NCI-H748 (cell line): ENCODE measurements at regions not wholly inside any gene's neighbourhood (a gene's known extent, or its start where the extent isn't known, plus 50 kb on each side); places are given as distances from the start of the nearest gene placed in this dataset.

ENCODE experiments used
- DNase-seq: peaks from one replicate; lab custom pipeline; 2025; ENCODE audit not compliant: unreplicated experiment; lab: John Stamatoyannopoulos, UW

DNA sequence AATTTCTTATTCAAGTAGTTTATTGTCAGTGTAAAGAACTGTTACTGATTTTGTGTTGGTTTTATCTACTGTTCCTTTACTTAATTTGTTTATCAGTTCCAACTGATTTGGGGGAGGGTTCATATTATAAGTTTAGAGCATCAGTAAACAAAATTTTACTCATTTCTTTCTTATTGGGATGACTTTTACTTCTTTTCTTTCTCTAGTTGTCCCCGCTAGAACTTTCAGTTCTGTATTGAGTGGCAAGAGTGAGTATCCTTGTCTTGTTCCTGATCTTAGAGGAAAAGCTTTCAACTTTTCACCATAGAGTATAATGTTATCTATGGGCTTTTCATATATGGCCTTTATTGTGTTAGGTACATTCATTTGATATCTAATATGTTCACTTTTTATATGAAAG, 584.1 kb downstream of the LRFN5 start:
- DNase-seq: no peak

DNA sequence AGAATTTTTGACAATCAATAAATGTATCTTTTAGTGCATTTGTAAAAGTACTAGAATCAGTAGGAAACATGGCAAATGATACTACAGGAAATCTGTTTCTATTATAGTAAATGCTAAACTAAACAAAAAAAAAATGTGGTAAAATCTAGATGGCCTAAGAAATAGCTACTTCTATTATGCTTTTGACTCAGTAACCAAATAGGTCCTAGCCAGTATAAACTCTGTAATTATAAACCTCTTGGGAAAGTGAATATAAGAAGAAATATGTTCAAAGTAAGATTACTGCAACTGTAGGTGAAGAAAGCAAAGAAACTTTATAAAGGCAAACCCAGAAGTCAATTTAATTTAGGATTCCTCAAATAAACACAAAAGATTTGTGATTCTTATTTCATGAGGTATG, 581.2 kb downstream of the LRFN5 start:
- no peak for DNase-seq

DNA sequence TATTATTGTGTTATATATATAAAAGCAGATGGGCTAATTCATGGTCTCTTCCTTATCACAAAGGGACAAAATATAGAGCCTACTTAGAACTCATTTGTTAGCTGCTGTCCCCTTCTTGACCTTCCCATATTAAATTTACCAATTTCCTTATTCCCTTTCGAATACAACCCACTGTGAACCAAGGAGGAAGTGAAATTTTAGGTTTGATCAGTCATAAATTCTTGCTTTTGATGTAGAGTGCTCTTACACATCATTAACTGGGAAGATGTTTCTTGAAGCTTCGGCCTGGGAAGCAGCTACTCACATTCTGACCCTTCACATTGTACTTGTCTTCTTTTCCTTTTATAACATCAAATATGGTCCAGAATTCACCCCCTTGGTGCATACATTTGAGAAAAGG, 579.0 kb downstream of the LRFN5 start:
- no peak for DNase-seq

DNA sequence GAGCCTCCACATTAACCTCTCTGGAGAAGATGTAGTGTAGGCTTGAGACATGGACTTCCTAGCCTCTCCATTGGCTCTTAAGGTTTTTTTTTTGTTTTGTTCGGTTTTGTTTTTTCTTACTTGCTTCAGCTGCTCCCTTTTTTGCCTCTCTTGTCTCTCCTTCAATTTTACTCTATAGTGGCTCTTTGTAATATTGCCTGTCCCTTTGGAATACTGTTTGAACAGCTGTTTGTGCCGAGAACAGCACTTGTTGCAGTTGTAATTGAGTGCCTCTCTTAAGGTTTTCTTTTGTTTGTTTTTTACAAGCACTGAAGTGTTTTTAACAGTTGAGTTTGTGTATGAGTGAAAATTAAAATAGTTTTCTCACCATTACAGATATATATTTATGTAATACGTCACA, 567.7 kb downstream of the LRFN5 start:
- DNase-seq: peak; percentile 97

DNA sequence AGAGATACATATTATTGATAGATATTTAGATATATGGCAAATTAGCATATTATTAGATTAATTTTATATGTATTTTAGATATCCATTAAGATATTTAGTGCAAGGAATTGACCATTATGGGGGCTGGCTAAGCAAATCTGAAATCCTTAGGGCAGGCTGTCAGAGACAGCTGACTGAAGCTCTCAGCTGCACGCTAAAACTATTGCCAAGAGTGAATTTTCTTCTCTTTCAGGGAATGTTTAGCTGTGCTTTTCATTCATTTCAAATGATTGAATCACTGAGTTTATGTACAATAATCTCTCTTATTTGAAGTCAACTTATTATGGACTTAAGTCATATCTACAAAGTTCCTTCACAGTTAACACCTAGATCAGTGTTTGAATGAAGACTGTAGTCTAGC, 566.5 kb downstream of the LRFN5 start:
- no peak for DNase-seq

DNA sequence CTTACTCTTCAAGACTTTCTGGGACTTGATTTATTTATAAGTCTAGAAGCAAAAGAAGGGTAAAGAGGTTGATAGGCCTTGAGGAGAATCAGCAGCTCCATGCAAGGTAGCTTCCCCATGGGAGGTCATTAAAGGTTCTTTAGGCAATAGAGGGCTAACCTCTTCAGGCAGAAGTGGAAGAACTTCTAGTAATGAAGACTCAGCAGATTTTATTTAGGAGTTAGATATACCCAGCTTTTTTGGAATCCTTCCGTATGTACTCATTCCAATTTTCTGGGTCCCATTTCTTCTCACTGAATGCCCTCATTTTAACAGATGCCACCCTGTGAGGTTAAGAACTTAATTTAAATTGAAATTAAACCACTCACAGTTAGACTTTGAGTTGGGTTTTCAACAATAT, 565.6 kb downstream of the LRFN5 start:
- no peak for DNase-seq

DNA sequence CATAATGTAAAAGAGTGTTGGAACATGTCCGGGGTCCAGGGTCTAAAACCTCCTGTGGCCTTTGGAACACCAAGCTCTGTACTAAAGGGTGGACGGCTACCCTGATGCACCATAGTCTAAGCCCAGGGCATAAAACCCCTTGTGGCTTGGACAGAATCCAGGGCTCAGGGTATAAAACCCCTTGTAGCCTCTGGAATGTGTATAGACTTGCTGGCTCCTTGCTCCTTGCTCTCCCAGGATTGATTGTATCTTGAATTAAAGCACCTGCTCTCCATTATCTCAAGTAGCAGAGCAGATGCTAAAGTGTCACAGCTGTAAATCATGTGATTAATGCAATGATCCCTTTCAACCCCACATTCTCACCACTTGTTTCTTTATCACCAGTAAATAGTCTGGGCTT, 556.5 kb downstream of the LRFN5 start:
- DNase-seq: peak; percentile 70

DNA sequence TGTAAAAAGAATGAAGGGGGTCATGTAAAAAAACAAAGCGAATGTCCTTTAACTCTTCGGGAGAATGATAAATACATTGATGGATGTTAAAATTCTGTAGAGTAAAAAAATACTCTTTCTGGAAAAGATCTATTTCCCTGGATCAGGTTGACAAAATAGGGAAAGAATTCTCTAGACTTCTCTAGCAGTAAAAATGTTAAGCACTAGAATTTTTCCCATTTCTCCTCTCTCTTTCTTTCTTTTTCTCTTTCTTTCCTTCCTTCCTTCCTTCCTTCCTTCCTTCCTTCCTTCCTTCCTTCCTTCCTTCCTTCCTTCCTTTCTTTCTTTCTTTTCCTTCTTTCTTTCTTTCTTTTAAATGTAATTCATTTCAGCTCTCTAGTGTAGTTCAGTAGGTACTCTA, 552.5 kb downstream of the LRFN5 start:
- no peak for DNase-seq

DNA sequence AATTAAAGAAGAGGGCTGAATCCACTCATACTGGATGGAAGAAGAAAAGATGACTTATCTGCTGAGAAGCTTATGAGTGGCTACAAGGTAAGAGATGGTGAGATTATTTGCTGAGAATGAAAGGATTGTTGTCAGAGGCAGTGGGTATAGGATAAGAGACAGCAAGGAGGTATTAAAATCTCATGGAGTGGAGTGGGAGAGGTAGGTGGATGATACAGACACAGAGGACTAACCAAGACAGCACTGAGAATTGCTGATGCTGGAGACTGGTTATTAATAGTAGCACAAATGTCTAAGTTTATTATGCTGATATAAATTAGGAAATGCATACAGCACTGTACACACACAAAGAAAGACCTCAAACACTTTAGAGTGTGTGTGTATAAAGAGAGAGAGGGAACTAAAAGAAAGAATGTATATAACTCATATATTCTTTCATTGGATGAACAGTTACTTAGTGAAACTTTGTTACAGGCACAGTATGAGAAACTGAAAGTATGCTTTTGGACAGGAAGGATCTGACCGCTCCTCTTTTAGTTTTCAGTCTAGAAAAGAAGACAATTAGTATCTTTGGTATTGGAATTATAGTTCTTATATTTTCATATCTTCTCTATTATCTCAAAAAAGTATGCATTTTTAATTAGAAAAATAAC, 543.1 kb downstream of the LRFN5 start:
- DNase-seq: no peak

DNA sequence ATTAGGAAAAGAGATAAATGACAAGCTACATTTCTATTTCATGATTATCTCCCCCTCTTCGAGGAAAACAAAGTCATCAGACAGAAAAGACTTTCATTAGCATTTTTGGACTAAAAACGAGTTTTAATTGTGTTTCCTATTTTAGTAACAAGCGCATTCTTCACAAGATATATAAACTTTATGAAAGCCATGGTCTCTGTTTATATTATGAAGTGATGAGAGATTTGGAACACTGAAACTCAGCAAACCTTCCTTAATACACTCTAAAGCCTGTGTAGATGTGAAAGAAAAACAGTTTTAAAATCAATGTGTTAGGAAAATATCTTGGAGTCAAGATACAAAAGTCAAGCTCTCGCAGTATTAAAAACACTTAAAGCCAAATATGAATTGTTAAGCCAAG, 539.1 kb downstream of the LRFN5 start:
- no peak for DNase-seq

DNA sequence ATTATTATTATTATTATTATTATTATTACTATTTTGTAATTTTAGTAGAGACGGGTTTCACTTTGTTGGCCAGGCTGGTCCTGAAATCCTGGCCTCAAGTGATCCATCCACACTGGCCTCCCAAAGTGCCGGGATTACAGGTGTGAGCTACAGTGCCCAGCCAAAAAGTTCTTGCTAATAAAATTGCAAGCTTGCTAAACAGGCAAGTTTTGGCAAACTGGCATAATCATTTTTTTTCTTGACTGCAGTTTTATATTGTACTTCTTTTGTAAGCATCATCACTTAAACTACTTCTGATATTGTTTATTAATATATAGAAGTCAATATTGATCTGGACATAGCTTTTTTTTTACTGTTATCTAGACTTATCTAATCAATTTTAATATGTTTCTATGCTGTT, 536.4 kb downstream of the LRFN5 start:
- no peak for DNase-seq

DNA sequence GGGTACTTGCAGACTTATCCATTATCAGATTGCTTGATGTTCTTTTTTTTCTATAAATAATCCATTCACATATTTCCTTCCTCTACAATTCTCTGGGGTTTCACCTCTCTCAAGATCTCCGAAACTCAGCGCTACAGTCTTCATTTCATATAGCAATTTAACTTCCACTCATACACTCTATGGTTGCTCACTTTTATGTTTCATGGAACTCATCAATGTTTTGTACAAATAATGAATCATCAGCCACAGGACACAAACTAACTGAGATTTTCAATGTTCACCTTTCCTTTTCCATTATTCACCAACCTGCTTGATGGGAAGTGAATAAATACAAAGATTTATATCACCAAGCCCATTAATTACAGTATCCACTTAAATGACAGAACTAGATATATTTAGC, 534.7 kb downstream of the LRFN5 start:
- no peak for DNase-seq

DNA sequence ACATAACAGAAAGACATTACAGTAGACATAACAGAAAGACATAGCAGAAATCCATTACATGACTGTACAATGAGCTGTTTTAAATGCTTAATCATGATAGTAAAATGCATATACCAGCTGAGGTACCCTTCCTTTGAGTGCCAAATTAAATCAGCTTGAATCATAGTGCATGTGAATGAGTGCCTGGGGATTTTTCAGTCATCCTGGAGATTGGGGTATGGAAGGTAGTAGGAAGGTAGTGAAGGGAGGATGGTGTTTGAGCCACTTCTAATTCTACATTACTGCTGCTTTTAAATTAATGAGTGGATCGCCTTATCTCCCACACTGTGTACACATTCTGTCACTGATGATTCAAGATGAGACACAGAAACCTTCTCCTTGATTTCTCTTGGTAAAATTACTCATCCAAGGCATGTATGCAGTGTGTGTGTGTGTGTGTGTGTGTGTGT, 534.2 kb downstream of the LRFN5 start:
- no peak for DNase-seq

DNA sequence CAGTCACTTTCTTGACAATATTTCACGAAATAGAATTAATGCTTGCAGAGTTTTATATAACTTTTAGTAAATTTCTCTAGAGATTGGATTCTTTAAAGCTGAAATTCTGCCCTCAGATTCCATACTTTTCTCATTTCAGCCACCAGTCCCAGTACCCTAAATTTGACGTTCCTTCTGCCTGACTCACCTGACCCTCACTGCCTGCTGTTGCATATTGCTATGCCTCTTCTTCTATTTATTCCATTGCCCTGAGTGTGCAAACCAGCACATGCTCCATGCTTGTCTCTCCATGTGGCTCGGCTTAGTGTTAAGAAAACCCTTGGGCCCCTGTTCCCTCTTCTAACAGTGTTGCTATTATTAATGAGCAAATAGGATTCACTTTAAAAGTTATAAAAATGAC, 533.3 kb downstream of the LRFN5 start:
- no peak for DNase-seq

DNA sequence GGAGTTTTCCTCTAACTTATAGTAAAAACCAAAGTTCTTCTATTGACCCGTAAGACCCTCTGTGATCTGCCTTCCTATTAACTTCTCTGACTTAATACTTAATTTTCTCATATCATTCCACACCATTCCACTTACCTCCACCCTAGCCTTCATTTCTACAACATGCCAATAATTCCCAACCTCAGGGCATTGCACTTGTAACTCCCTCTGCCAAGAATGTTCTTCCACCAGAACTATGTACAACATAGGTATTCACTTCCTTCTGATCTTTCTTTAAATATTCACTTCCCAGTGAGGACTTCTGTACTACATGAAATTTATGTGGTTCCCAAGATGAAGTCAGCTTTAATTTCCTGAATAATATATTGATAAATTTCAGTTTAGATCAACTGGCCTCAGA, 531.7 kb downstream of the LRFN5 start:
- DNase-seq: no peak

DNA sequence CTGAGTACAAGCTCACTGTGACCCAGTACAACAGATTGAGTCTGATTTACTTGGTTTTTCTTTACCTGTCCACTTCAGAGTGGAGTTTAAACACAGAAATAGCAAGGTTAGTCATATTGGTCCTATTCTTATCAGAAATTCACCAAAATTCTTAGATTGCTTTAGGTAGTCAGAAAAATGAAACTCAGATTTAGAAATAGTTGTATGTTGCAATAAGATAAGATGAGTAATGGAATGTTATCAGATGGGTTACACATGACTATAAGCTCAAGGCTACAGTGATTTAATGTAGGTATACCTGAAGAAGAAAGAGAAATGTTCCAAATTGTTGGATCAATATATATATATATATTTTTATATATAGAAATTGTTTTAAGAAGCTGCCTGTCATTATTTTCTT, 524.1 kb downstream of the LRFN5 start:
- DNase-seq: no peak

DNA sequence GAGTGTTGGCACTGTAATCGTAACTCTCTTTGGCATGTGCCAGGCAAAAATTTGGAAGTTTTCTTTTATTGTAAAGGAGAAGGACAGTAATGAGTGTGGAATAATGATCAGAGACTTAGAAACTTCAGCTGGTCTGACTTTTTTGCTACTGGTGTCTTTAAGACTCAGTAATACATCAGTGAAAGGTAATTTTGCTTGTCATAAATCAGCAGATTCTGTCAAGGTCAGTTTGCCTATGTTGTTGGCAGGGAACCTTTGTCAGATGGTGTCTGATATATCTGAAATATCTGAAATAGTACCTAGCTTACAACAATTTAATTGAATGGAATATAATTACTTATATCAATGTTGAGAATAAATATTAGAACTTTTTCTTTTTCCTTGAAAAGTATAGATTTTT, 516.9 kb downstream of the LRFN5 start:
- no peak for DNase-seq

DNA sequence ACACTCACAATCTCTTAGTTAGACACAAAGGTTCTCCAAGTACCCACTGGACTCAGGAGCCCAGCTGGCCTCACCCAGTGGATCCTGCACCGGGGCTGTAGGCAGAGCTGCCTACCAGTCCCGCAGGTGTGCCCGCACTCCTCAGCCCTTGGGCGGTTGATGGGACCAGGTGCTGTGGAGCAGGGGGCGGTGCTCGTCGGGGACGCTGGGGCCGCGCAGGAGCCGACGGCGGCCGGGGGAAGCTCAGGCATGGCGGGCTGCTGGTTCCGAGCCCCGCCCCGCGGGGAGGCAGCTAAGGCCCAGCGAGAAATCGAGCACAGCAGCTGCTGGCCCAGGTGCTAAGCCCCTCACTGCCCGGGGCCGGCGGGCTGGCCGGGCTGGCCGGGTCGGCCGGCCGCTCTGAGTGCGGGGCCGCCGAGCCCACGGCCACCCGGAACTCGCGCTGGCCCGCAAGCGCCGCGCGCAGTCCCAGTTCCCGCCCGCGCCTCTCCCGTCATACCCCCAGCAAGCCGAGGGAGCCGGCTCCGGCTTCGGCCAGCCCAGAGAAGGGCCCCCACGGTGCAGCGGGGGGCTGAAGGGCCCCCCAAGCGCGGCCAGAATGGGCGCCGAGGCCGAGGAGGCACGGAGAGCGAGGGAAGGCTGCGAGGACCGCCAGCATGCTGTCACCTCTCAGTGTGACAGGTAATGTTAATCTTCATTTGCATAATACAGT, 506.8 kb downstream of the LRFN5 start:
- no peak for DNase-seq

DNA sequence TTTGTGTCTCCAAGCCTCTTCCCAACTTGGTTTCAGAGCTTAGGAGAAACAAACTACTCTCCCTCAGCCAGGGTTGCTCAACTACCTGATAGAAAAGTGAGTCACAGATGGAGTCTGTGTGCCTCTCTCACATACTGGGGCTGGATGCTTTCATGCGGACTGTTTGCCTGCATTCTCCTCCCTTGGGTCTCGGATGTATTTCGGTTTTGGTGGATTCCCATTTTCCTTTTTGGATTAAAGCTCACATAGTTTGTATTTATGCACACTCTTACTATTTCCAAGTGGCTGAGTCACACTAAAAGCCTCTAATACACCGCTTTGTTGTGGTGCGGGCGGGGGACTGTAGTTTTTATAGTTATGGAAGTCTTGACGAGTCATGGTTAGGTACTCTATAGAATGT, 505.4 kb downstream of the LRFN5 start:
- no peak for DNase-seq

DNA sequence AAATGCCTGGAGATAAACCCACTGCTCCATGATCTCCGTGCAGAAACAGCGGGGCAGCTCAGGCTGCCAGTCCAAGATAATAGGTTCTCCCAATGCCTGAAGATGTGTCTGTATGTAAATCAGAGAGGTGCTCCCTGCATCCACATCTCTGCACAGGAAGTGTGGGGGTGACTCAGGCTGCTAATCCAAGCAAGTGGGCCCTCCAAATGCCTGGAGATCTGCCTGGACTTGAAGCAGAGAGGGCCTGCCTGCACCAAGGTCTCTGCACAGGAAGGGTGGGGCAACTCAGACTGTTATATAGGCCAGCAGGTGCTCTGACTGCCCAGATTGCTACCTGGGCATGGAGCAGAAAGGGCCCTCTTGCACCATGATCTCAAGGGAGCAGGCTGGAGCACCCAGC, 504.7 kb downstream of the LRFN5 start:
- no peak for DNase-seq

DNA sequence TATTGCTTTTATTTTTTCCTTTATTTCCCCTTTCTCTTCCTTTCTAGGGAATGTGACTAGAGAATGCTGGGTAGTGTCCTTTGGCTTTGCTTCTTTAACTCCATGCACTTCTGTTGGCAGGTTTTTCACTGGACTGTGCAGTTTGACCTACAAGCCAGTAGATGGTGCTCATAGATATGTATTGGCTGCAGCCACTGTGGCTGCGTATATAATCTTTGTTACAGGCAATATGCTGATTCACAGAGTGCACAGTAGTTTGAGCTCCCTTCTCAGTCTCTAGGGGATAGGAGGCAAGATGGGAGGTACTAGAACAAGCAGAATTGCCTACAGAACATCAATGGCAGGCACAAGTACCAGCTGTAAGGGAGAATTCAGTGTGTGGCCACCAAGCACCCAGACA, 503.5 kb downstream of the LRFN5 start:
- DNase-seq: peak; percentile 78

DNA sequence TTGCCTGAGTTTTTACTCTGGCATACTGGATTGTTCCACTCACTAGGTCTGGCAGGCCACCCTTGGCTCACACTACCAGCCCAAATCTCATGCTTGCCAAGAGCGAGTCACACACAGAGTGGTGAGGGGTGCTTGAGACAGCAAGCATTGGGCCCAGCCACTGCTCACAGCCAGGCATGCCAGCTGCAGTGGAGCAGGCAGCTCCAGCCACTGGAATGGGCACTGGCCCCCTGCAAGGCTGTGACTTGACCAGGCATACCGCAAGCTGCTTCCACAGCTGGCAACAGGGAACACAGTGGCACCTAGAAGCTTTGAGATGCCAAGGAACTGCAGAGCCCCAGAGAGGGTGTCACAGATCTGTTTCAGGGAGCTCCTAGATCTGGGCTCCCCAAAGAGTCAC, 488.5 kb downstream of the LRFN5 start:
- no peak for DNase-seq

DNA sequence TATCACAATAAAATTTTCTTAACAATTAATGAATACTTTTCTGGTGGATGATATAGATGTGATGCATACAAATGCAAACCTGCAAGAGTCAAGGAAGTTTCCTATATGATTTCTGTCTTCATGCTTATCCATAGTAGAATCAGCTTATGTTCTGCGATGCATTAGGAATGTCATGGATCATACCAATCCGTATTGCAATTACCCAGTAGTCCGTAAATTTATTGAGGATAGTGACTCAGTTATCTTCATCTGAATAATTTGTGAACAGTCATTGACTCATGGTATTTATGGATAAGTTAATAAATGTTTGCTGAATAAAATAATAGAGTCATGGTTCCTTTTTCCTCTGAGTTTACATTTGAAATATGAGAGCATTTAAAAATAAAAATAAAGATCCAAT, 483.4 kb downstream of the LRFN5 start:
- no peak for DNase-seq
